ENCODE measurements at regions not wholly inside any gene's neighbourhood (a gene's known extent, or its start where the extent isn't known, plus 50 kb on each side); places are given as distances from the start of the nearest gene placed in this dataset.

DNA sequence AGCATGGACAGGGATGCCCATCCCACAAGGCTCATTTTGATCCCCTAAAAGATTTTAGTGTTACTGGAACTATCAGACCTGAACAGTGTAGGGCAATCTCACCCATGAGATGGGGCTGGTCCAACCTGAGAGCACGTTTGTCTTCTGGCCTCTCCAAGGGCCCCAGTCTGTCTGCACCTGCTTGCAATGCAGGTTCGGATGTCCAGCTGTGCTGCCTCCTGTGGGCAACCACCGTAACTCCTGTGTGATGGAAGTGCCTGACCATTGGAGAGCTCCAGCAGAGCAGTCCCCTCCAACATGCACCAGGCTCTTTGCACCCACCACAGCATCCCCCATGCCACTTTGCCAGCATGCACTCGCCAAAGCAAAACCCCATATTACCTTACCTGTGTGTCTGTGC lies 290.1 kb upstream of the KCND2 start:
- TF ChIP-seq, protein P1, sequence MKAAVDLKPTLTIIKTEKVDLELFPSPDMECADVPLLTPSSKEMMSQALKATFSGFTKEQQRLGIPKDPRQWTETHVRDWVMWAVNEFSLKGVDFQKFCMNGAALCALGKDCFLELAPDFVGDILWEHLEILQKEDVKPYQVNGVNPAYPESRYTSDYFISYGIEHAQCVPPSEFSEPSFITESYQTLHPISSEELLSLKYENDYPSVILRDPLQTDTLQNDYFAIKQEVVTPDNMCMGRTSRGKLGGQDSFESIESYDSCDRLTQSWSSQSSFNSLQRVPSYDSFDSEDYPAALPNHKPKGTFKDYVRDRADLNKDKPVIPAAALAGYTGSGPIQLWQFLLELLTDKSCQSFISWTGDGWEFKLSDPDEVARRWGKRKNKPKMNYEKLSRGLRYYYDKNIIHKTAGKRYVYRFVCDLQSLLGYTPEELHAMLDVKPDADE (IDR thresholded peaks at IDR 0.05), result no peak
- TF ChIP-seq JUNB (IDR thresholded peaks at IDR 0.05; ENCODE audit: unreplicated experiment), result no peak
- no peak for TF ChIP-seq EZH2 (IDR thresholded peaks at IDR 0.05; ENCODE audit: low read depth, unreplicated experiment)
- TF ChIP-seq, protein P2, sequence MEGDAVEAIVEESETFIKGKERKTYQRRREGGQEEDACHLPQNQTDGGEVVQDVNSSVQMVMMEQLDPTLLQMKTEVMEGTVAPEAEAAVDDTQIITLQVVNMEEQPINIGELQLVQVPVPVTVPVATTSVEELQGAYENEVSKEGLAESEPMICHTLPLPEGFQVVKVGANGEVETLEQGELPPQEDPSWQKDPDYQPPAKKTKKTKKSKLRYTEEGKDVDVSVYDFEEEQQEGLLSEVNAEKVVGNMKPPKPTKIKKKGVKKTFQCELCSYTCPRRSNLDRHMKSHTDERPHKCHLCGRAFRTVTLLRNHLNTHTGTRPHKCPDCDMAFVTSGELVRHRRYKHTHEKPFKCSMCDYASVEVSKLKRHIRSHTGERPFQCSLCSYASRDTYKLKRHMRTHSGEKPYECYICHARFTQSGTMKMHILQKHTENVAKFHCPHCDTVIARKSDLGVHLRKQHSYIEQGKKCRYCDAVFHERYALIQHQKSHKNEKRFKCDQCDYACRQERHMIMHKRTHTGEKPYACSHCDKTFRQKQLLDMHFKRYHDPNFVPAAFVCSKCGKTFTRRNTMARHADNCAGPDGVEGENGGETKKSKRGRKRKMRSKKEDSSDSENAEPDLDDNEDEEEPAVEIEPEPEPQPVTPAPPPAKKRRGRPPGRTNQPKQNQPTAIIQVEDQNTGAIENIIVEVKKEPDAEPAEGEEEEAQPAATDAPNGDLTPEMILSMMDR (conservative IDR thresholded peaks at IDR 0.05; ENCODE audit: low read depth in 2 of 2), result no peak
- no peak for TF ChIP-seq POLR2AphosphoS5 (IDR thresholded peaks at IDR 0.05; ENCODE audit: low read depth)
- no peak for TF ChIP-seq ZNF114 (CRISPR knock-in tag; IDR thresholded peaks at IDR 0.05)
- TF ChIP-seq, protein P3, sequence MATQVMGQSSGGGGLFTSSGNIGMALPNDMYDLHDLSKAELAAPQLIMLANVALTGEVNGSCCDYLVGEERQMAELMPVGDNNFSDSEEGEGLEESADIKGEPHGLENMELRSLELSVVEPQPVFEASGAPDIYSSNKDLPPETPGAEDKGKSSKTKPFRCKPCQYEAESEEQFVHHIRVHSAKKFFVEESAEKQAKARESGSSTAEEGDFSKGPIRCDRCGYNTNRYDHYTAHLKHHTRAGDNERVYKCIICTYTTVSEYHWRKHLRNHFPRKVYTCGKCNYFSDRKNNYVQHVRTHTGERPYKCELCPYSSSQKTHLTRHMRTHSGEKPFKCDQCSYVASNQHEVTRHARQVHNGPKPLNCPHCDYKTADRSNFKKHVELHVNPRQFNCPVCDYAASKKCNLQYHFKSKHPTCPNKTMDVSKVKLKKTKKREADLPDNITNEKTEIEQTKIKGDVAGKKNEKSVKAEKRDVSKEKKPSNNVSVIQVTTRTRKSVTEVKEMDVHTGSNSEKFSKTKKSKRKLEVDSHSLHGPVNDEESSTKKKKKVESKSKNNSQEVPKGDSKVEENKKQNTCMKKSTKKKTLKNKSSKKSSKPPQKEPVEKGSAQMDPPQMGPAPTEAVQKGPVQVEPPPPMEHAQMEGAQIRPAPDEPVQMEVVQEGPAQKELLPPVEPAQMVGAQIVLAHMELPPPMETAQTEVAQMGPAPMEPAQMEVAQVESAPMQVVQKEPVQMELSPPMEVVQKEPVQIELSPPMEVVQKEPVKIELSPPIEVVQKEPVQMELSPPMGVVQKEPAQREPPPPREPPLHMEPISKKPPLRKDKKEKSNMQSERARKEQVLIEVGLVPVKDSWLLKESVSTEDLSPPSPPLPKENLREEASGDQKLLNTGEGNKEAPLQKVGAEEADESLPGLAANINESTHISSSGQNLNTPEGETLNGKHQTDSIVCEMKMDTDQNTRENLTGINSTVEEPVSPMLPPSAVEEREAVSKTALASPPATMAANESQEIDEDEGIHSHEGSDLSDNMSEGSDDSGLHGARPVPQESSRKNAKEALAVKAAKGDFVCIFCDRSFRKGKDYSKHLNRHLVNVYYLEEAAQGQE (IDR thresholded peaks at IDR 0.05; ENCODE audit: unreplicated experiment), result no peak
- no peak for TF ChIP-seq EZH2phosphoT487 (IDR thresholded peaks at IDR 0.05; ENCODE audit: unreplicated experiment)
- TF ChIP-seq CREB1 (CRISPR knock-in tag; IDR thresholded peaks at IDR 0.05; ENCODE audit: low read depth), result no peak

Measured in GM23338 (cell line).